Activated CD4-positive, alpha-beta T cell treated with anti-CD3 and anti-CD28 coated beads, Interleukin-2, Interleukin-4, amounts not matched to agents 100 ng/mL and 50 ng/mL, durations not matched to agents 16 hours and 8 hours (primary cell): ENCODE measurements at regions not wholly inside any gene's neighbourhood (a gene's known extent, or its start where the extent isn't known, plus 50 kb on each side); places are given as distances from the start of the nearest gene placed in this dataset.
"Not testable (repeated sequence)": the region's sequence is repeated elsewhere in the genome, so short reads cannot be mapped to it uniquely, and the experiment has no call there.

Source experiments
- DNase-seq: peaks from one replicate; pipeline ENCODE4 v3.0.0-alpha.2; 2020; ENCODE audit warnings: low spot score

DNA sequence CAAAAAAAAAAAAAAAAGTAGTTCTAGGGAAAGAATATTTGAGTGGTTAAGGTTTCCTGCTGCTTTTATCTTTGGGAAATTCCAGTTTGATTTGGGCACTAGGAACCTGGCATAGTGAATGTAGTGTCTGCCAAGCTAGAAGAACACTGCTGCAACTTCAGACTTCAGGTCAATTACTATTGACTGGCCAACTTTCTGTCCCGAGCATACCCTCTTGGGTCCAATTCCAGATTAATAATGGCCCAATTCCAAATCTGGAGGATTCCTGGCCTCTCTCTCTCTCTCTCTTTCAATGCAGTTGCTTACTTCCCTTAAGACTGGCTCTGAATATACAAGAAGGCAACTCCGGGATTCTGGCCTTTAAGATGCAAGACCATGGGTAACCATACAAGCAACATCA lies 74.9 kb downstream of the ANKEF1 start:
- no peak for DNase-seq

DNA sequence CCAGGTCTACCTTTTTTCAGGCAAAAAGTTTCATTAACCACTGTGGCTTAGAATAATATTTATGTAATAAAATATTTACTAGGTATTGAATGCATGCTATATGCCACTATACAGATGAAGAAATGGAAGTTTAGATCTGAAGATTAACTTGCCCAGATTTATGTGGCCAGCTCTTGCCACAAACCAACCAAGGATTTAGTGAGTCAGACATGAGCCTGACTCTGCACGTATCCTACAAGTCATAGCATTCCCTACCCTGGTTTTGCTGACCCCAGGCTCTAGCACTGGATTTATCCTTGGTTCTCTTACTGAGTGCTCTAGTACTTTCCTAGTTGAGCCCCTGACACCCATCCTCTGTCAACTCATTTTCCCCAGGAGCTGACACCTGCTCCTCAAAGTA lies 75.4 kb downstream of the ANKEF1 start:
- no peak for DNase-seq

DNA sequence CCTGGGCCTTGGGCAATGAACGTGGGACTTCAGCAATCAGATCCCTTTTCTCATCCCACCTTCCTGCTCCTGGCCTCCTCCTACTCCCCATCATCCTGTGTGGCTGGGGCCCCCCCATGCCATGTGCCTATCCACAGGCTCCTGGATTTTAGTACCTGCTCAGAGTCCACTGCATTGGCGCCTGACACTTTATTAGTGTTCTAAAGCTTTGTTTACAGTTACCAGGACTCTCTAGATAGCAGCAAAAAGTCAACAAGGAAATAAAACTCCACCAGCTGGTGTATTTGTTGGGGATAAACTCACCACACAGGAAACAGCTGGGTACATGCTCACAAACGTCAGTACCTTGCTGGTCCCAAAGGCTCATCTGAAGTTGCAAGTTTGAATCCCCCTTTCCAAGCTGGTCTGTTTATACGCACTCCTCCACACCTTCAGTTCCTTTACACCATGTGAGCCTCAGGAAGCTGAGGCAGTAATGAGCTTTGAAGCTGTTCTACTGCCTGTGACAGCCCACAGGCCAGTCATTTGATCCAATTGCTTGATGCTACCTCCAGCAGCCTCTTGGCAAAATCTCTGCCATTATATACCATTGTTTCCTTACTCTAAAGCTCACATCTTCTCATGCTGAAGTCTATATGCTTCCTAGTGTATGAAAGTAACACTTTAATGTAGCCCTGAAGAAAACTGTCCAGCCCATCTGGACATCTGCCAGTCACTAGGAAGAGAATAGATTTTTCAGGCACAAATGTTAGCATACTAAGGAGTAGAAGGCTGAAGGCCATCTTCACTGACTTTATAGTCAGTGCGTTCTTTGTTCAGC lies 76.6 kb downstream of the ANKEF1 start:
- no peak for DNase-seq

DNA sequence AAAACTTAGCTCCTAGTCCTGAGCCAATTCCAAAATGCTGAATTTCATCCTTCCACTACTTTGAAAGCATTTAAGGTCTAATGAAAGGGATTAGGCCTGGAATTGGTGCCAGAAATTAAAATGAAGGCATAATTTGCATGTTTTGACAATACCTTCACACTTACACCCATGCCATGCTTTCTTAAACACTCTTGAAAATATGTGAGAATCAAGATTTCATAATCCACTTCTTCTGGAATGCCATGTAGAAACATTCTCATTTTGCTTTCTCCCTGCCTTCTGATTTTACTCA lies 77.1 kb downstream of the ANKEF1 start:
- DNase-seq, result no peak

DNA sequence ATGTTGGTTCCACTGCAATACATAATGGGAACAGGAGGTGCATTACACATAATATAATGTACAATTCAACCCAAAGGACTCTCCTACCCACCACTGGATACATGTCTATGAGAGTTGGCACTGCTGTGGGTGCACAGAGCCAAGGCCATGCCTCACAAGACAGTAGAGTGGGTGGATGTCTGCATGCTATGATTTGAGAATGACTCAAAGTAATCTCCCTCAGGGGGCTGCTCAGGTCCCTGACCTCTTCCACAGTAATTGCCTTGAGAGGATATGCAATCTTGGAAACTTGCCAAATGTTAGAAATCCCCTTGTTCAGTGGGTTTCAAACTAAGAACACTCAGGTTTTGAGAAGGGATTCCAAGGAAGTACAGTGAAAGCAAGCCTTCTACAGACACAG lies 79.0 kb downstream of the ANKEF1 start:
- DNase-seq, result no peak

DNA sequence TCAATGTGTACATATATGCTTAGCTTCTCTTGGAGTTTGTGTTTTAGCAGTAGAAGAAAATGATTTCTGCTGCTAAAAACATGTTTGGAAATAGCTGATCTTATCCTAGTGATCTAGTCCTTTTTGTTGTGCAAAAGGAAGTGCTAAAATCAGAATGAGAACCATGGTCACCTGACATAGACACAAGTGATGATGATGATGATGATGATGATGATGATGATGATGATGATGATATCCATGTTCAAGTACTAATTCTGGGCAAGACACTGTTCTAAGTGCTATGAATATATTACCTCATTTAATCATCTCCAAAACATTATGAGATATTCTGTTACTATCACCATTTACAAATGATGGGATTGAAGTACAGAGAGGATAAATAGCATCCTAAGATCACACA lies 79.8 kb downstream of the ANKEF1 start:
- no peak for DNase-seq

DNA sequence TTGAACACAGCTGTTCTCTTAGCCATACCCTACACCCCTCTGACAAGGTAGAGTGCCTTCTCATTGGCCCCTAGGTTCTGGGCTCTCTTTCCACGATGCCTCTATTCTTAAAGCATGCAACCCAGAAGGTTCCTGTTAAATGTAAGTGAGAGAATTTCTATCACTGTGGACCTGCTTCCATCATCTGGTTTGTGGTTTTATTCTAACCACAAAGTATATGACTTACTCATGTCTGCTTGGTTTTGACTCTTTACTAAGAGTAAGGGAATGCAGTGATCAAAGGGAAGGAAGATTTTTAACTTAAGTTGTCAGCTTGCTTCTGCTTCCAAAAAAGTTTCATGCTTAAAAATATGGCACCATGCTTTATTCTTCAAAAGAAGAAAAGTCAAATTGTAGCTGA lies 80.2 kb downstream of the ANKEF1 start:
- DNase-seq, result peak; percentile 13

DNA sequence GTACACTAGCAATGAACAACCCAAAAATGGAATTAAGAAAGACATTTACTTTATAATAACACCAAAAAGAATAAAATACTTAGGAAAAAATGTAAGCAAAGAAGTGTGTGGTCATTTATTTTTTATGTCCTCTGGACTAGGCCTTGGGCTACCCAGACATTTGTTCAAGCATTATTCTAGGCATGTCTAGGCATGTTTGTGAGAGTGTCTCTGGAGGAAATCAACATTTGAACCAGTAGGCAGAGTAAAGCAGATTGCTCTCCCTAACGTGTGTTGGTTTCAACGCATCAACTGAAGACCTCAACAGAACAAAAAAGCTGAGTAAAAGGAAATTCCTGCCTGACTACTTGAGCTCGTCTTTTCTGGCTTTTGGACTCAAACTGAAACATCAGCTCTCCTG lies 84.5 kb downstream of the ANKEF1 start:
- no peak for DNase-seq

DNA sequence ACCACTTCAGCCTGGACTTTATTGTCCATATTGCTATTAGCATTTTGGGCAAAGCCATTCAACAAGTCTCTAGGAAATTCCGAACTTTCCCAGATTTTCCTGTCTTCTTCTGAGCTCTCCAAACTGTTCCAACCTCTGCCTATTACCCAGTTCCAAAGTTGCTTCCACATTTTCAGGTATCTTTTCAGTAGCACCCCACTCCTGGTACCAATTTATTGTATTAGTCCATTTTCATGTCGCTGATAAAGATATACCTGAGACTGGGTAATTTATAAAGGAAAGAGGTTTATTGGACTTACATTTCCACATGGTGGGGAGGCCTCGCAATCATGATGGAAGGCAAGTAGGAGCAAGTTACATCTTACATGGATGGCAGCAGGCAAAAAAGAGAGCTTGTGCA lies 90.1 kb downstream of the ANKEF1 start:
- not testable (repeated sequence) for DNase-seq

DNA sequence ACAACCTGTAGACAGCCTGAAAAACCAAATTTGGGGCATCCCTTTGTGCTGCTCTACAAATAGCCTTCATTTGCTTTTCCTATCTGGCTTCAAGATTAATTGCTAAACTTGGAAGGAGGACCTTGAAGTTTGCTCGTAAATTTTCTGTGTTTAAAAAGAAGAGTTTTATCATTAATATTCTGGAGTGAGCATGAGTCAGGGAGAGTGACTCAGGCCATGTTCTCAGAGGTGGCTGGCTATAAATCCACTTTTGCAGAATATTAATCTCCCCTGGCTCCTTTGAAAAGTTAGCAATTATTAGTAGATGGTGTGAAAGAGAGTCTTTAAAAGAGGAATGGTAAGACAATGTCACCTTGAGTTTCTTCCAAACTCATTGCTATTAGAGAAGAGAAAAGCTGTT lies 91.0 kb downstream of the ANKEF1 start:
- DNase-seq, result no peak

DNA sequence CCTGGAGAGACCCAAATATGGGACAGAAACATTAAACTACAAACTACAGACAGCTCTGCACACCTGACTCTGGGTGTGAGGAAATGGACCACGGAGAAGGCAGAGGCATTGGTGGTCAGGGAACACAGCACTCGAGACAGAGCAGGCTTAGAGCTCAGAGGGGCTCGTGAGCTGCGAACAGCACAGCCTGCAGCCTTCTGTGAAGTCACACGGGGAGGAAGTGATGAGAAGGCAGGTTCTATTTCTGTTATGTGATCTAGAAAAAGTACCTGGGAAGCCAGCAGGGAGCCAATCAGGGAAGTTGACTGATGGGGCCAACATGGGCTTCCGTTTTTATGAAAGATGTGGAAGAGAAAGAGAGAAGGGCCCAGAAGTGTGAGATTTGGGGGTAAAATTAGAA lies 88.9 kb upstream of the SNAP25 start:
- no peak for DNase-seq

DNA sequence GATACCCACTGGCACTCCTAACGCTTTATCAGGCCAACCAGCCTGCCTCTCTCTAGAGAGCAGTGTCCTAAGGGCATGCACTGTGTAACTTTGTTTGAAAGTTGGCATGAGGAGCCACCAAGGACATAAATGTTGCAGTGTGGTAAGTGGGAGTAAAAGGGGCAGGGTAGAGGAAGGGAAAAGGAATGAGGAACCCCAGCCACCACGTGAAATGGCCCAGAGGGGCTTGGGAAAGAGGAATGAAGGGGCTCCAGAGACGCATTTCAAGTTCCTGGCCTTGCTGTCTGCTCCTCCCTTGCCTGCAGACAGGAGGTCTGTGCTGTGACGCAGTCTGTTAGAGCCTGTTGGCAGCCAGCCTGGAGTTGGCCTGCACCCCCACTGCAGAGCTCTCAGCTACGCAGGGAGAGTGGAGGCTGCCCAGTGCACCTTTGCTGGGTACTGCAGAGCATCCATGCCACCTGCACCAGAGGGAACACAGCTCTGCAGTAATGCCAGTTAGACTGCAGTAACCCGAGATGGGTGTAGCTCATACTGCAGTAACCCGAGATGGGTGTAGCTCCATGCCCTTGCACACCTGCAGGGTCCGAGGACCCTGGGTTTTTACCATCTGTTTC lies 86.8 kb upstream of the SNAP25 start:
- DNase-seq, result no peak

DNA sequence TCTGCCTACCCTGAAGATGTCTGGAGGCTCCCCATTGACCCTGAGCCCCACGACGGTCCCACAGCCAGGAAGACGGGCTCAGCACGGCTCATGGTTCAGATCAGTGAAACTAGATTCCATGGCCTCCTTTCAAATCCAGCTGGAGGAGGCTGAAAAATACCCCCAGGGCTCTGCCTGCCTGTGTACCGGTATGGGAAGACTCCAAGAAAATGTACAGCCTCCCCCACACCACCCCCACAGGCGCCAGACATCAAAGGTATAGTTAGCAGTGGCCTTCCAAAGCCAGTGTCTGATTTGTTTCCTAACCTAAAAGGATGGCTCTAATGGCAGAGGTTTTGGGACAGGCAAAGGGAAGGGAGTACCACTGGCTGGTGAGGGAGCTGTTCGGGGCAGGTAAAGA lies 86.2 kb upstream of the SNAP25 start:
- DNase-seq, result no peak

DNA sequence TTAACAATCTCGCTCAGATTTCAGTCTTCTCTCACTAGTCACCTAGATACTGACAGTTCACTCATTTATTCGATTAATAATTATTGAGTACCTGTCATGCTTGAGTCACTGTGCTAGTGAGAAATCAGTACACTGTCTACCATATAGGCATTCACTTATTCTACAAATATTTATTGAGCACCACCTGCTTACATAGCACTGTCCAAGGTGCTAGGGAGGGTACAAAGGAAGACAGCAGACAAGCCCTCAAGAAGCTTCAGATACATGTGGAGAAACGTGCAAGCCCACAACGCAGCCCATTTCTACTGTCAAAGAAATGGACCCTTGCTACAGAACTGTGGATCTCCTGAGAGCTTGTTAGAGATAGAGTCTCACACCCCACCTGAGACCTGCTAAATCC lies 85.1 kb upstream of the SNAP25 start:
- DNase-seq, result no peak

DNA sequence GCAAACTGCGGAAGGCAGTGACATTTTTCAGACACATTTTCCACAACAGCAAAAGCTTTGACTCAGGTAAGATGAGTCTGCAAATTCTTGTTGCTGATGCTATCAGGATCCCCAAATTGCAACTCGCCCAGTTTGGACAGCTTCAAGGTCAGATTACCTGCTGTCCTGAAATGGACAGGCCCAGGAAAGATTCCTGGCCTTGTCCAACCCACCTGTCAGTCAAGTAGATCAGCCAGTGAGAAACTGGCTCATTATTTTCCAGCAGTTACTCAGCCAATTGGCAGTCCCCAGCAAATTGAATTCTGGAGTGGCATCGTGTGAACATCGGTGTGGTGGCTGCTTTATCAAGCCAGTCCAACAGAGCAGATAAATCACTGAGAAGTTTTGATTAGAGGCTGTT lies 84.5 kb upstream of the SNAP25 start:
- no peak for DNase-seq

DNA sequence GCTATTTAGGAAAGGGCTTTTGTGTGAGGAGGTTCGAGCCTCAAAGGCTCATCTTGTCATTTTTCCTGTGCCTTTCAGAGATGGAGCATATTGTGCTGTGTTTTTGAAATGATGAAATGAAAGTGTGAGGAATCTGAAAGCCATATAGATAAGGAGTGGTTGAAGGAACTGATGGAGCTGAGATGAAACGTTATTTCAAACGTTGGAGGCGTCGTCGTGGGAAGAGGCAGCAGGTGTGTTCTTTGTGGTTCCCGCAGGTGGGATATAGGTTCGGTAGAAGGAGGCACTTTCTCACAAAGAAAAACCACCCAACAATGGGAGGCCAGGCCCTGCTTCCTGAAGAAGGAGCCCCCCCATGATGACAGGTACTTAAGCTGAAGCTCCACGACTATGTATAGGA lies 83.2 kb upstream of the SNAP25 start:
- no peak for DNase-seq

DNA sequence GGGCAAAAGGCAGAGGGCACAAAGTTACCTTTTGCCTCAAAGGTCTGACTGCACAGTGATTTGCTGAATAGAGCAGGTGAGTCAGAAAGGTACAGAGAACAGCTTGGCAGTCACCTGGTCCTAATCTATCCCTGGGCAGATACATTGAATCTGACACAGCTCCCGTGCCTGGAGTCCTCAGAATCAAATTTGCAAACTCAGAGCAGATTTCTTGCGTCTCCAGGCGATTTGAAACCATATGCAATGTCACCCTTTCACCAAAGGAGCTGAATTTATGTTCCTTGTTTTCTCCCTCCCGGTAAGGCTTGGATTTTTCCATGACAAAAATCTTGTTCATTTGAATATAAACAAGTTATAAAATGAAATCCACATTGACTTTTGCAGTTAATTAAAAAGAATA lies 81.6 kb upstream of the SNAP25 start:
- DNase-seq, result no peak

DNA sequence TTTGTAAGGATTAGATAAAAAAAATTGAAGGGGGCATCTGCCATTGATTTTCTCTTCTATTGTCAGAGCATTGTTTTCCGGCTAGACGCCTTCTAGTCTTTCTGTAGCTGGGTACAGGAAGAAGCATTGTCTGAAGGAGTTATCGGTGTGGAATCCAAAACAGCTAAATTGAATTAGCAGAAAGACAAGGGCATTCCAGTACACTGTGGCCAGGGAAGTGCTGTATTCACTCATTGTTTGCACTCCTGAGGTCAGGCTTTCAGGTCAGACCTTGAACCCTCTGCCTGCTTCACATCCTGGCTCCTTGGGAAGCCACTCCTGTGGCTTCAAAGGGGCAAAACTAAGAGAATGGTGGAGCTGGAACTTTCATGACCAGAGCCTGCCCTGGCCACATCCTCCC lies 81.1 kb upstream of the SNAP25 start:
- DNase-seq, result no peak

DNA sequence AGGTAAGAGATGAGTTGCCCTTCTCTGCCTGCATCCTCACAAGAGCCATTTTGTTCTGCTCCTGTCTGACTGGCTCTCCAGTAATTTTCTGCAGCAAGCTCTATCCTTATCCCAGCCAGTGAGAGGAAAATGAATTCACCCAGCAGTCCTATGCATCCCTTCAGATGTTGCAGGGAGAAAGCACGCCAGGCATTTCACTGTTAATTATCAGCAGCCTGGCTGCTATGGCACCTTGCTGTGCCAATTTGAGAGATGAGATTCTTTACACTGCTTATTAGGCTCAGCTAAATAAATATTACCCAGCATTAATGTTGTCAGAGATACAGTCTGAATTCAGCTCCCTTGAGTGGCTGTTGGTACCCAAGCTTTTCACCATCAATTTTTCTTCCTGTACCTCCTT lies 61.1 kb upstream of the SNAP25 start:
- DNase-seq, result no peak

DNA sequence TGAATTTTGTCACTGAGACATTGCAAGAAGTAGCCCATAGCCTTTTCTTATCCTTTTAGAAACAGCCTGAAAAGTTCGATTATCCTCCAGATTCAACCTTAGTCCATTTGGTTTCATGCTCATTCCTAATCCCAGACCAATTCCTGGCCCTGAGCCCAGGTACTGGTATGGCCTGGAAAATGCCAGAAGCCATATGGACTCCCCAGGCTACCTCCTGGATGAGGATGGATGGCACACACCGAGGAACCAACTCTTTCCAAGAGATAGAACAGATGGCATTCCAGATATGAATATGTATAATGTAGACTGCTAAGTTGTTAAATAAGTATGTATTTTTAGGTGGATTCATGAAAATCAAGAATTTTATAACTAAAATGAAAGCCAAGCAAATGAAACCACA lies 51.6 kb upstream of the SNAP25 start:
- DNase-seq, result no peak

DNA sequence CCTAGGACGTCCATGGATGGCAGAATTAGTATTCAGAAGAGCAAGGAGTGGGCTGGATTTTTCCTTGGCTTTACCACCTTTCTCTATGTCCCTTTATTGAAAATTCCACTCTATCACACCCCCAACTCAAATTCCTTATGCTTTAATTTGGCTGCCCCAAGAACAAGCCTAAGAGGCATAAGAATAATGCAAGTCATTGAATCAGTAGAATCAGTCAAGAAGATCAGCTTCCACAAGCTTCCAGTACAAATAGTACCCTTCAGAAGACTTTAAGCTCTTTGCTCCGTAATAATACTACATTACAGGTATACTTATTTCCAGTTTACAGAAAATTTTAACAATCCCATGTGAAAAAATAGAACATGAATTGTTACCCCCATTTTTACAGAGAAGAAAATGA lies 51.0 kb upstream of the SNAP25 start:
- no peak for DNase-seq
